HCT116 (cell line): ENCODE measurements at regions not wholly inside any gene's neighbourhood (a gene's known extent, or its start where the extent isn't known, plus 50 kb on each side); places are given as distances from the start of the nearest gene placed in this dataset.

Experiments
- ATAC-seq: fragments of 200-7000 bp; cut with Tn5 transposase; 2 replicates; pipeline ENCODE4 v1.9.1; 2020; ENCODE audit warnings: mild to moderate bottlenecking, moderate library complexity
- BruUV-seq: library from RNA; stranded (reverse); fragments of 400-500 nt; replicated peaks from 2 replicates; lab custom pipeline; 2021; lab: Mats Ljungman, UMichigan
- CTCF ChIA-PET: fragments of 300-600 bp; sonication (Branson Sonifier 250); formaldehyde crosslinking; loops from one replicate; lab custom pipeline; 2021; ENCODE audit warnings: antibody characterized with exemption; lab: Charles Lee
- POLR2A ChIA-PET: fragments of 300-600, 350-600 bp; sonication (Branson Sonifier 250); formaldehyde crosslinking; loops from one replicate; lab custom pipeline; 2021; ENCODE audit warnings: antibody characterized with exemption; lab: Charles Lee
- RAD21 ChIA-PET, 2 experiments: fragments of 300-600 bp; sonication (Branson Sonifier 250); formaldehyde crosslinking; loops; one replicate each; lab custom pipeline; 2023; ENCODE audit warnings: low total read pairs in 2 of 2; ENCODE audit not compliant: uncharacterized antibody in 2 of 2, unreplicated experiment in 2 of 2, low non-redundant PET in 1 of 2; lab: Charles Lee
- DNase-seq: peaks from one replicate; pipeline ENCODE4 v3.0.0-alpha.2; 2010; ENCODE audit warnings: low read depth, low spot score
- H2AFZ ChIP-seq: fragments of 200-600 bp; shearing (Covaris generic), sonication (generic); 2 replicates; pipeline ENCODE4 v1.6.1; 2017; ENCODE audit warnings: low read depth, mixed run types, mixed read lengths, antibody characterized with exemption, low read length; ENCODE audit not compliant: poor library complexity, severe bottlenecking
- H3K27ac ChIP-seq: 2 replicates; pipeline ENCODE4 v1.5.1; 2012; ENCODE audit warnings: low read depth, low read length
- H3K27me3 ChIP-seq: fragments of 200-600 bp; sonication (generic); 2 replicates; pipeline ENCODE4 v1.6.1; 2016; ENCODE audit warnings: mixed run types, low read length, mixed read lengths; ENCODE audit not compliant: insufficient read depth
- H3K36me3 ChIP-seq, 2 experiments: fragments of 200-500 bp in 1 of 2; fragments of 200-600 bp in 1 of 2; sonication (Bioruptor generic) in 1 of 2; sonication (generic) in 1 of 2; 2 replicates each; pipeline versions ENCODE4 v1.5.1 to v1.6.1; 2014 to 2016; ENCODE audit warnings: low read length in 2 of 2, inconsistent platforms in 1 of 2, mixed read lengths in 1 of 2, mixed run types in 1 of 2; ENCODE audit not compliant: insufficient read depth in 2 of 2, control insufficient read depth in 1 of 2
- H3K4me1 ChIP-seq, 2 experiments: fragments of 200-600 bp in 1 of 2; sonication (generic) in 1 of 2; 2 replicates each; pipeline versions ENCODE4 v1.5.1 to v1.6.1; 2012 to 2017; ENCODE audit warnings: low read length in 2 of 2, inconsistent platforms in 1 of 2, mild to moderate bottlenecking in 1 of 2, mixed read lengths in 1 of 2, mixed run types in 1 of 2, moderate library complexity in 1 of 2; ENCODE audit not compliant: insufficient read depth in 2 of 2, control insufficient read depth in 1 of 2
- H3K4me2 ChIP-seq: fragments of 200-600 bp; sonication (generic); 2 replicates; pipeline ENCODE4 v1.6.1; 2017; ENCODE audit warnings: mixed run types, low read length, mixed read lengths
- H3K4me3 ChIP-seq, 2 experiments: fragments of 200-600 bp in 1 of 2; sonication (generic) in 1 of 2; replicated peaks in 1 of 2; 2 replicates each; pipeline ENCODE4 v1.5.1; 2011 to 2016; ENCODE audit warnings: low read length in 2 of 2, control low read depth in 1 of 2, low read depth in 1 of 2, mild to moderate bottlenecking in 1 of 2, mixed read lengths in 1 of 2, mixed run types in 1 of 2
- H3K79me2 ChIP-seq: fragments of 200-600 bp; sonication (generic); 2 replicates; pipeline ENCODE4 v1.6.1; 2017; ENCODE audit warnings: mild to moderate bottlenecking, mixed run types, low read length, moderate library complexity, mixed read lengths; ENCODE audit not compliant: insufficient read depth
- H3K9ac ChIP-seq: fragments of 200-600 bp; sonication (generic); 2 replicates; pipeline ENCODE4 v1.6.1; 2016; ENCODE audit warnings: low read length, mixed read lengths
- H3K9me2 ChIP-seq: fragments of 200-600 bp; sonication (generic), shearing (Covaris generic); 2 replicates; pipeline ENCODE4 v1.6.1; 2017; ENCODE audit warnings: mixed run types, mild to moderate bottlenecking, moderate library complexity; ENCODE audit not compliant: insufficient read depth
- H3K9me3 ChIP-seq, 2 experiments: fragments of 200-500 bp in 1 of 2; fragments of 200-600 bp in 1 of 2; sonication (Bioruptor generic) in 1 of 2; sonication (generic) in 1 of 2; 2 replicates each; pipeline ENCODE4 v1.6.1; 2014 to 2017; ENCODE audit warnings: low read length in 2 of 2, mixed read lengths in 2 of 2, inconsistent platforms in 1 of 2, low read depth in 1 of 2, mild to moderate bottlenecking in 1 of 2, mixed run types in 1 of 2, moderate library complexity in 1 of 2; ENCODE audit not compliant: control insufficient read depth in 1 of 2, insufficient read depth in 1 of 2
- H4K20me1 ChIP-seq: fragments of 200-600 bp; sonication (generic), shearing (Covaris generic); 2 replicates; pipeline ENCODE4 v1.6.1; 2017; ENCODE audit warnings: mixed run types, mild to moderate bottlenecking, moderate library complexity; ENCODE audit not compliant: insufficient read depth
- CBX3 ChIP-seq: IDR thresholded peaks from 2 replicates; pipeline ENCODE4 v1.6.1; 2012; ENCODE audit warnings: low read depth
- CTCF ChIP-seq, 3 experiments: fragments of 200-600 bp in 1 of 3; sonication (generic) in 1 of 3; IDR thresholded peaks in 2 of 3; conservative IDR thresholded peaks in 1 of 3; 2 replicates each; pipeline ENCODE4 v1.5.1; 2012 to 2017; ENCODE audit warnings: low read depth in 2 of 3, low read length in 2 of 3, antibody characterized with exemption in 1 of 3, borderline replicate concordance in 1 of 3, control low read depth in 1 of 3, mild to moderate bottlenecking in 1 of 3, mixed read lengths in 1 of 3, mixed run types in 1 of 3, moderate library complexity in 1 of 3; ENCODE audit not compliant: insufficient read depth in 1 of 3
- EGR1 ChIP-seq: IDR thresholded peaks from 2 replicates; pipeline ENCODE4 v1.6.1; 2012; ENCODE audit warnings: low read depth
- ELF1 ChIP-seq: IDR thresholded peaks from 2 replicates; pipeline ENCODE4 v1.6.1; 2012; ENCODE audit warnings: low read depth, borderline replicate concordance
- EZH2phosphoT487 ChIP-seq: fragments of 200-600 bp; IDR thresholded peaks from 2 replicates; pipeline ENCODE4 v1.6.1; 2018; ENCODE audit warnings: antibody characterized with exemption, borderline replicate concordance
- JUND ChIP-seq: IDR thresholded peaks from 2 replicates; pipeline ENCODE4 v1.6.1; 2012
- RAD21 ChIP-seq: IDR thresholded peaks from 2 replicates; pipeline ENCODE4 v1.6.1; 2012; ENCODE audit warnings: low read depth, mild to moderate bottlenecking
- REST ChIP-seq: IDR thresholded peaks from 2 replicates; pipeline ENCODE4 v1.6.1; 2012; ENCODE audit warnings: low read depth
- SIN3A ChIP-seq: IDR thresholded peaks from 2 replicates; pipeline ENCODE4 v1.6.1; 2012; ENCODE audit warnings: low read depth
- YY1 ChIP-seq: IDR thresholded peaks from 2 replicates; pipeline ENCODE4 v1.6.1; 2011; ENCODE audit warnings: low read length, low read depth, moderate library complexity, mild to moderate bottlenecking; ENCODE audit not compliant: insufficient replicate concordance; ENCODE audit errors: extremely low read depth
- ZFX ChIP-seq: fragments of 450-650 bp; IDR thresholded peaks from 2 replicates; pipeline ENCODE4 v1.6.1; 2017
- intact Hi-C: fragments of 100-400 bp; cut with micrococcal nuclease; formaldehyde crosslinking; loops from 2 replicates; pipeline ENCODE4 v1.10.0; 2022

GRCh38 chr20:53702617-53703016, 109.0 kb upstream of the ZNF217 start:
- Histone ChIP-seq H3K79me2 (no peaks in the 10 kb centered on the region), H2AFZ (no peak overlapping the region), H3K4me1 (peaks cover 0 to under 1% of the 10 kb centered on the region in 2 experiments; a peak in 2 of 4 replicates), H3K4me3 (no peak overlapping the region), H3K36me3 (no peaks in the 10 kb centered on the region), H4K20me1 (no peaks in the 10 kb centered on the region), H3K9me2 (no peaks in the 10 kb centered on the region), H3K27ac (no peak overlapping the region), H3K9ac (no peak overlapping the region), H3K27me3 (no peaks in the 10 kb centered on the region), H3K4me2 (no peak overlapping the region), H3K9me3 (no peaks in the 10 kb centered on the region)
- no TSS peak for BruUV-seq
- ATAC-seq = no peak
- intact Hi-C loops = no loop called here
- no peak for DNase-seq
- ChIA-PET POLR2A (no interaction called here), RAD21 (no interaction called here), CTCF (no interaction called here)
- TF ChIP-seq SIN3A (no peak), CBX3 (no peak), CTCF (IDR thresholded peaks at IDR 0.05 in 2 of 3, conservative IDR thresholded peaks at IDR 0.05 in 1 of 3; ENCODE audit: borderline replicate concordance in 1 of 3, insufficient read depth in 1 of 3, low read depth in 2 of 3, low read length in 2 of 3) (no peak), ELF1 (no peak), EGR1 (no peak), YY1 (no peak), JUND (no peak), EZH2phosphoT487 (no peak), ZFX (no peak), RAD21 (no peak), REST (no peak)
